Heart left ventricle (tissue), 13 donors: ENCODE measurements at regions not wholly inside any gene's neighbourhood (a gene's known extent, or its start where the extent isn't known, plus 50 kb on each side); places are given as distances from the start of the nearest gene placed in this dataset.

Source experiments
- CTCF ChIP-seq, 12 donors: fragments of 200-600 bp; sonication (generic) in 4 of 12; IDR thresholded peaks; one replicate each; pipeline versions ENCODE4 v1.5.0 to v1.8.0; 2018 to 2022; ENCODE audit warnings: antibody characterized with exemption in 12 of 12, mild to moderate bottlenecking in 5 of 12
- POLR2A ChIP-seq, 2 donors: fragments of 450-650 bp; IDR thresholded peaks; one replicate each; pipeline ENCODE4 v1.6.1; 2017; ENCODE audit warnings: antibody characterized with exemption in 2 of 2, mild to moderate bottlenecking in 2 of 2, moderate library complexity in 2 of 2
- donor health status: ischemic (EF 13 %, LVEDD 7.1; RV severe dilation, severe dysfunction).
- donor health status: DM: no; HTN: yes; CAD: no.
- donor health status: DM: no; HTN: no; CAD: no.
- donor health status: ischemic (EF 25% LVEDD 6.9; RV normal size, moderate dysfunction).
- donor health status: ischemic (EF 25% LVEDD 5.7; RV mildly dilated, moderate dysfunction).
- donor health status: ischemic (EF 35%, LVEDD 5.7; RV mildly dilated, moderate dysfunction).
- donor health status: nonischemic (EF 11% LVEDD 7.7; RV severe dilation, severe dysfunction).
- donor health status: DM: yes; HTN: yes; CAD: no.
- donor health status: PGD.
- donor health status: ischemic (EF 29% LVEDD 5.4; RV normal size, mild dysfunction).
- donor health status: nonischemic (EF 23%, LVEDD 6.1; RV moderate dilation, normal function).

- TF ChIP-seq CTCF (IDR thresholded peaks at IDR 0.05) (no peak), POLR2A (IDR thresholded peaks at IDR 0.05) (no peak)
Measured at GRCh38 chr2:137837830-137838229, 126.4 kb upstream of the HNMT start.
